ENCODE measurements at regions not wholly inside any gene's neighbourhood (a gene's known extent, or its start where the extent isn't known, plus 50 kb on each side); places are given as distances from the start of the nearest gene placed in this dataset.

- no peak for DNase-seq (ENCODE audit: low spot score)
- no peak for TF ChIP-seq CTCF (IDR thresholded peaks at IDR 0.05; ENCODE audit: borderline replicate concordance, control extremely low read depth, extremely low read depth, insufficient read depth, missing control alignments)
These were observed 358.0 kb downstream of the HRH4 start for GRCh38 chr18:24818441-24818840.

GRCh38 chr18:24819141-24819890 lies 358.9 kb downstream of the HRH4 start:
- no peak for DNase-seq (ENCODE audit: low spot score)
- in situ Hi-C loops (cut with MboI; ENCODE audit: low sequenced_read_pairs, unreplicated experiment), result no loop called here

More at GRCh38 chr18:24818441-24818840, 358.0 kb downstream of the HRH4 start:
- in situ Hi-C loops (cut with MboI; ENCODE audit: low sequenced_read_pairs, unreplicated experiment), result no loop called here

GRCh38 chr18:24825397-24825796 lies 365.0 kb downstream of the HRH4 start:
- in situ Hi-C loops (cut with MboI; ENCODE audit: low sequenced_read_pairs, unreplicated experiment), result no loop called here
- no peak for DNase-seq (ENCODE audit: low spot score)
- TF ChIP-seq CTCF (IDR thresholded peaks at IDR 0.05; ENCODE audit: borderline replicate concordance, control extremely low read depth, extremely low read depth, insufficient read depth, missing control alignments), result no peak

More at GRCh38 chr18:24819141-24819890, 358.9 kb downstream of the HRH4 start:
- TF ChIP-seq CTCF (IDR thresholded peaks at IDR 0.05; ENCODE audit: borderline replicate concordance, control extremely low read depth, extremely low read depth, insufficient read depth, missing control alignments), result no peak

- in situ Hi-C loops (cut with MboI; ENCODE audit: low sequenced_read_pairs, unreplicated experiment), result no loop called here
- TF ChIP-seq CTCF (IDR thresholded peaks at IDR 0.05; ENCODE audit: borderline replicate concordance, control extremely low read depth, extremely low read depth, insufficient read depth, missing control alignments), result no peak
- DNase-seq (ENCODE audit: low spot score), result no peak
These were observed 366.2 kb downstream of the HRH4 start for GRCh38 chr18:24826605-24827004.

GRCh38 chr18:24827501-24827900 lies 367.1 kb downstream of the HRH4 start:
- in situ Hi-C loops (cut with MboI; ENCODE audit: low sequenced_read_pairs, unreplicated experiment), result no loop called here
- no peak for DNase-seq (ENCODE audit: low spot score)

GRCh38 chr18:24831081-24831480 lies 370.6 kb downstream of the HRH4 start:
- in situ Hi-C loops (cut with MboI; ENCODE audit: low sequenced_read_pairs, unreplicated experiment), result no loop called here
- no peak for DNase-seq (ENCODE audit: low spot score)
- TF ChIP-seq CTCF (IDR thresholded peaks at IDR 0.05; ENCODE audit: borderline replicate concordance, control extremely low read depth, extremely low read depth, insufficient read depth, missing control alignments), result no peak

More at GRCh38 chr18:24827501-24827900, 367.1 kb downstream of the HRH4 start:
- TF ChIP-seq CTCF (IDR thresholded peaks at IDR 0.05; ENCODE audit: borderline replicate concordance, control extremely low read depth, extremely low read depth, insufficient read depth, missing control alignments), result no peak

Measured in GM13976 (cell line).